OCI-LY1 (cell line): ENCODE measurements at regions not wholly inside any gene's neighbourhood (a gene's known extent, or its start where the extent isn't known, plus 50 kb on each side); places are given as distances from the start of the nearest gene placed in this dataset.

Experiments
- EZH2 ChIP-seq: fragments of 200-600 bp; sonication (generic), shearing (Covaris generic); IDR thresholded peaks from 2 replicates; pipeline ENCODE4 v1.8.0; 2017; ENCODE audit warnings: borderline replicate concordance, mixed run types, mild to moderate bottlenecking, antibody characterized with exemption, low read length, moderate library complexity, mixed read lengths
- TF ChIP-seq, protein P1 (sequence below): fragments of 200-600 bp; sonication (generic), shearing (Covaris generic); IDR thresholded peaks from 2 replicates; pipeline ENCODE4 v1.5.1; 2017; ENCODE audit warnings: mild to moderate bottlenecking, antibody characterized with exemption, low read length, moderate library complexity, mixed read lengths

DNA sequence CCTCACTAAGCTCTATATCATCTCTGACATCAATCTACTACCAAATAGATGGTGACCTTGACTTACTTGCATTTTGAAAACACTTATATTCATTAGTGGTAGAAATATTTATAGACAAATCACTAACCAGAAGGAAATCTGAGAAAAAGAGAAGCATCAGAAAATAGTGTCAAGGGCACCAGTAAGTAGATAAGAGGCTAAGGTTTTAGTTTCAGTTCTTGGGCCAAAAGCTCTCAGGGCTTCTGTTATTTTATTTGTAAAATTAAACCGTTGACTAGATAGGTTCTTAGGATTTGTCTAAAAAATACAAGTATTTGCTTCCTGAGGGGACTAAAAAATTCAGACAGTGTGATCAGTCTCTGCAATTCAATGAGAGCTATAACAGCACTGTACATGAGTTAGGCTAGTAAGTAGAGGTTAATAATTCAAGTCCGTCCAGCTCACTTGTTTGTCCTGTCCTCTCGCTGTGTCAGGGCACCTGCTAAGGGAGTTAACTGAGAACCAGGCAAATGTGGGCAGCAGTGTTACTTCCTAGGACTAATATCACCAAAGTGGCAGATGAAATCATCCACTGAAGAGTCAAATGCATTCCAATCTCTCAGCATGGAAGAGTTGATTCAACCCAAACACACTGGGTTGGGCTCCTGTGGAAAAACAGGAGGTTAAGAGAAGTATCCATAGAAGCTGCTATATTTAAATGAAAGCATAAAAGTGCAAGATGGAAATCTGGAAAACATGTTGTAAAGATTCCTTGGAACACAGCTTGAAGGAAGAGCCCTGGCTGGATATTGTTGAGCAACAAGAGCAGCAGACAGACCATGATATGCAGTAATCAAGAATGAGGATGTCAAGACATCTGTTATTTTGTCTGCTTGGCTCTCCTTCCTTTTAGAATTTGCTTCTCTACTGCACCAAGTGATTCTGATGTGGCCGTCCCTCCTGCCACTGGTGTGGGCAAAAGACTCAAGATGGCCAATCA, 134.9 kb upstream of the ZBTB20 start:
- TF ChIP-seq EZH2, result no peak
- TF ChIP-seq, protein P1, sequence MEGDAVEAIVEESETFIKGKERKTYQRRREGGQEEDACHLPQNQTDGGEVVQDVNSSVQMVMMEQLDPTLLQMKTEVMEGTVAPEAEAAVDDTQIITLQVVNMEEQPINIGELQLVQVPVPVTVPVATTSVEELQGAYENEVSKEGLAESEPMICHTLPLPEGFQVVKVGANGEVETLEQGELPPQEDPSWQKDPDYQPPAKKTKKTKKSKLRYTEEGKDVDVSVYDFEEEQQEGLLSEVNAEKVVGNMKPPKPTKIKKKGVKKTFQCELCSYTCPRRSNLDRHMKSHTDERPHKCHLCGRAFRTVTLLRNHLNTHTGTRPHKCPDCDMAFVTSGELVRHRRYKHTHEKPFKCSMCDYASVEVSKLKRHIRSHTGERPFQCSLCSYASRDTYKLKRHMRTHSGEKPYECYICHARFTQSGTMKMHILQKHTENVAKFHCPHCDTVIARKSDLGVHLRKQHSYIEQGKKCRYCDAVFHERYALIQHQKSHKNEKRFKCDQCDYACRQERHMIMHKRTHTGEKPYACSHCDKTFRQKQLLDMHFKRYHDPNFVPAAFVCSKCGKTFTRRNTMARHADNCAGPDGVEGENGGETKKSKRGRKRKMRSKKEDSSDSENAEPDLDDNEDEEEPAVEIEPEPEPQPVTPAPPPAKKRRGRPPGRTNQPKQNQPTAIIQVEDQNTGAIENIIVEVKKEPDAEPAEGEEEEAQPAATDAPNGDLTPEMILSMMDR, result no peak
